ENCODE measurements at regions not wholly inside any gene's neighbourhood (a gene's known extent, or its start where the extent isn't known, plus 50 kb on each side); places are given as distances from the start of the nearest gene placed in this dataset.

- in situ Hi-C loops (cut with HindIII; ENCODE audit: low pct_ligation_motif_present, low sequenced_read_pairs): no loop called here
- TF ChIP-seq CTCF (IDR thresholded peaks at IDR 0.05; ENCODE audit: low read depth, low read length, missing control alignments): no peak
- Histone ChIP-seq H3K4me3 (ENCODE audit: low read depth, low read length) (no peak overlapping the region), H3K27me3 (replicated peaks) (no peaks in the 10 kb centered on the region), H3K36me3 (replicated peaks) (no peaks in the 10 kb centered on the region), H3K27ac (no peak overlapping the region)
- no peak for DNase-seq
Measured at GRCh38 chr11:29750392-29750791, 266.4 kb downstream of the KCNA4 start.

GRCh38 chr11:29734287-29734686 is 282.5 kb downstream of the KCNA4 start:
- in situ Hi-C loops (cut with HindIII; ENCODE audit: low pct_ligation_motif_present, low sequenced_read_pairs): no loop called here
- no peak for TF ChIP-seq CTCF (IDR thresholded peaks at IDR 0.05; ENCODE audit: low read depth, low read length, missing control alignments)
- no peaks in the 10 kb centered on the region for H3K36me3 ChIP-seq (replicated peaks)
- no peaks in the 10 kb centered on the region for H3K27me3 ChIP-seq (replicated peaks)
- H3K27ac ChIP-seq: no peak overlapping the region
- no peak overlapping the region for H3K4me3 ChIP-seq (ENCODE audit: low read depth, low read length)
- no peak for DNase-seq

GRCh38 chr11:29713831-29714320 is 303.0 kb downstream of the KCNA4 start:
- TF ChIP-seq CTCF (IDR thresholded peaks at IDR 0.05; ENCODE audit: low read depth, low read length, missing control alignments): no peak
- in situ Hi-C loops (cut with HindIII; ENCODE audit: low pct_ligation_motif_present, low sequenced_read_pairs): no loop called here
- DNase-seq: no peak
- Histone ChIP-seq H3K27ac (no peak overlapping the region), H3K4me3 (ENCODE audit: low read depth, low read length) (no peak overlapping the region), H3K36me3 (replicated peaks) (no peaks in the 10 kb centered on the region), H3K27me3 (replicated peaks) (no peaks in the 10 kb centered on the region)

- no peak for DNase-seq
- Histone ChIP-seq H3K27ac (no peak overlapping the region), H3K27me3 (replicated peaks) (no peaks in the 10 kb centered on the region), H3K36me3 (replicated peaks) (no peaks in the 10 kb centered on the region), H3K4me3 (ENCODE audit: low read depth, low read length) (no peak overlapping the region)
- in situ Hi-C loops (cut with HindIII; ENCODE audit: low pct_ligation_motif_present, low sequenced_read_pairs): no loop called here
- no peak for TF ChIP-seq CTCF (IDR thresholded peaks at IDR 0.05; ENCODE audit: low read depth, low read length, missing control alignments)
Measured at GRCh38 chr11:29712616-29713015, 304.2 kb downstream of the KCNA4 start.

GRCh38 chr11:29707924-29708323 is 308.9 kb downstream of the KCNA4 start:
- Histone ChIP-seq H3K27me3 (replicated peaks) (no peaks in the 10 kb centered on the region), H3K27ac (no peak overlapping the region), H3K36me3 (replicated peaks) (no peaks in the 10 kb centered on the region), H3K4me3 (ENCODE audit: low read depth, low read length) (no peak overlapping the region)
- DNase-seq: no peak
- in situ Hi-C loops (cut with HindIII; ENCODE audit: low pct_ligation_motif_present, low sequenced_read_pairs): no loop called here
- TF ChIP-seq CTCF (IDR thresholded peaks at IDR 0.05; ENCODE audit: low read depth, low read length, missing control alignments): no peak

- no peaks in the 10 kb centered on the region for H3K36me3 ChIP-seq (replicated peaks)
- no peak for DNase-seq
- no peaks in the 10 kb centered on the region for H3K27me3 ChIP-seq (replicated peaks)
- no peak for TF ChIP-seq CTCF (IDR thresholded peaks at IDR 0.05; ENCODE audit: low read depth, low read length, missing control alignments)
- H3K4me3 ChIP-seq (ENCODE audit: low read depth, low read length): no peak overlapping the region
- H3K27ac ChIP-seq: no peak overlapping the region
- in situ Hi-C loops (cut with HindIII; ENCODE audit: low pct_ligation_motif_present, low sequenced_read_pairs): no loop called here
Measured at GRCh38 chr11:29685361-29685760, 331.5 kb downstream of the KCNA4 start.

Measured in brain microvascular endothelial cell (primary cell).